ENCODE measurements at regions not wholly inside any gene's neighbourhood (a gene's known extent, or its start where the extent isn't known, plus 50 kb on each side); places are given as distances from the start of the nearest gene placed in this dataset.

DNA sequence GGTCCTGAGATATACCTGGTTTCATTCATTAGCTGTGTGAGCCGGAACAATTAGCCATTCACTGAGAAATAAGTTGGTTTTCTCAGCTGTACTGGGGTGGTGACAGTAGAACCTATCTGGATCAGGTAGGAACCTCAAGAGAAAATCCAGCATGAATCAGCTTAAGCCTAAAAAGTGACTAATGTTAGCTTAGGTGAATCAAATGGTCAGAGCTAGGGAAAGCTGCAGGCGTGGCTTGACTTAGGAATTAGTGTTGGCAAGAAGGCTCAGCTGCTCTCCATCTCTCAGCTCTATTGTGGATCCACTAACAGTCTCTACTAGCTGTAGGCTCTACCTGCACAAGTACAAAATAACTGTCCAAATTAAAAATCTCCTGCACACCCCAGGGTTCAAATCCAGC is 1025.5 kb downstream of the RAB28 start:
- TF ChIP-seq, protein P1, sequence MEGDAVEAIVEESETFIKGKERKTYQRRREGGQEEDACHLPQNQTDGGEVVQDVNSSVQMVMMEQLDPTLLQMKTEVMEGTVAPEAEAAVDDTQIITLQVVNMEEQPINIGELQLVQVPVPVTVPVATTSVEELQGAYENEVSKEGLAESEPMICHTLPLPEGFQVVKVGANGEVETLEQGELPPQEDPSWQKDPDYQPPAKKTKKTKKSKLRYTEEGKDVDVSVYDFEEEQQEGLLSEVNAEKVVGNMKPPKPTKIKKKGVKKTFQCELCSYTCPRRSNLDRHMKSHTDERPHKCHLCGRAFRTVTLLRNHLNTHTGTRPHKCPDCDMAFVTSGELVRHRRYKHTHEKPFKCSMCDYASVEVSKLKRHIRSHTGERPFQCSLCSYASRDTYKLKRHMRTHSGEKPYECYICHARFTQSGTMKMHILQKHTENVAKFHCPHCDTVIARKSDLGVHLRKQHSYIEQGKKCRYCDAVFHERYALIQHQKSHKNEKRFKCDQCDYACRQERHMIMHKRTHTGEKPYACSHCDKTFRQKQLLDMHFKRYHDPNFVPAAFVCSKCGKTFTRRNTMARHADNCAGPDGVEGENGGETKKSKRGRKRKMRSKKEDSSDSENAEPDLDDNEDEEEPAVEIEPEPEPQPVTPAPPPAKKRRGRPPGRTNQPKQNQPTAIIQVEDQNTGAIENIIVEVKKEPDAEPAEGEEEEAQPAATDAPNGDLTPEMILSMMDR (conservative IDR thresholded peaks at IDR 0.05; ENCODE audit: low read depth, low read length): no peak
- TF ChIP-seq EZH2phosphoT487 (IDR thresholded peaks at IDR 0.05; ENCODE audit: borderline replicate concordance, low read length) (no peak), EZH2 (IDR thresholded peaks at IDR 0.05; ENCODE audit: low read length, unreplicated experiment) (no peak)

Measured in PC-3 (cell line).